A549 (cell line): ENCODE measurements at regions not wholly inside any gene's neighbourhood (a gene's known extent, or its start where the extent isn't known, plus 50 kb on each side); places are given as distances from the start of the nearest gene placed in this dataset.

Experiments used
- ATAC-seq, 2 experiments: fragments of 200-7000 bp in 1 of 2; fragments of >200 bp in 1 of 2; cut with Nextera tagmentation in 1 of 2; cut with Tn5 transposase in 1 of 2; 3 replicates each; pipeline versions ENCODE4 v1.8.0 to v1.9.1; 2018 to 2020; ENCODE audit warnings: mild to moderate bottlenecking in 1 of 2, moderate library complexity in 1 of 2
- CTCF ChIA-PET: fragments of 300-600 bp; sonication (Branson Sonifier 250); formaldehyde crosslinking; extraction: SDS; loops from one replicate; lab custom pipeline; 2021; ENCODE audit warnings: antibody characterized with exemption, inconsistent platforms; lab: Yijun Ruan, JAX
- POLR2A ChIA-PET: fragments of 350-600 bp; formaldehyde crosslinking; extraction: SDS; loops from one replicate; lab custom pipeline; 2021; ENCODE audit warnings: antibody characterized with exemption, inconsistent platforms; lab: Yijun Ruan, JAX
- DNase-seq, 2 experiments: peaks; one replicate each; pipeline versions ENCODE4 v3.0.0 to v3.0.0-alpha.2; 2011 to 2016; ENCODE audit warnings: low read depth in 1 of 2, low spot score in 1 of 2
- FAIRE-seq: peaks from 2 replicates; lab custom pipeline; 2011; peaks lifted over from hg19 to GRCh38; lab: Jason Lieb, UNC
- H3K27ac ChIP-seq, 2 experiments: fragments of >200 bp; sonication (Bioruptor Twin); formaldehyde crosslinking; 3 replicates each; pipeline ENCODE4 v1.5.1; 2016 to 2017
- H3K4me1 ChIP-seq: fragments of >200 bp; sonication (Bioruptor Twin); formaldehyde crosslinking; 3 replicates; pipeline ENCODE4 v1.6.1; 2016
- H3K4me2 ChIP-seq: fragments of >200 bp; sonication (Bioruptor Twin); formaldehyde crosslinking; 3 replicates; pipeline ENCODE4 v1.6.1; 2016
- H3K4me3 ChIP-seq: fragments of >200 bp; sonication (Bioruptor Twin); formaldehyde crosslinking; 3 replicates; pipeline ENCODE4 v1.5.1; 2016
- H3K9me3 ChIP-seq: fragments of >200 bp; sonication (Bioruptor Twin); formaldehyde crosslinking; 3 replicates; pipeline ENCODE4 v1.6.1; 2016
- ATOH8 ChIP-seq: fragments of 250-450 bp; sonication (Bioruptor Pico); IDR thresholded peaks from 2 replicates; pipeline ENCODE4 v1.5.0; 2020; ENCODE audit warnings: low read depth, mild to moderate bottlenecking, moderate library complexity
- CBX2 ChIP-seq: fragments of 200-600 bp; sonication (generic); IDR thresholded peaks from 2 replicates; pipeline ENCODE4 v1.6.1; 2016; ENCODE audit warnings: low read depth, mild to moderate bottlenecking, borderline replicate concordance
- CBX8 ChIP-seq: fragments of 200-600 bp; sonication (generic); IDR thresholded peaks from 2 replicates; pipeline ENCODE4 v1.6.1; 2016
- CHD2 ChIP-seq: fragments of 150-350 bp; IDR thresholded peaks from 2 replicates; pipeline ENCODE4 v1.6.1; 2014; ENCODE audit warnings: low read length; ENCODE audit not compliant: partially characterized antibody
- CHD4 ChIP-seq: fragments of 200-600 bp; sonication (generic); IDR thresholded peaks from 2 replicates; pipeline ENCODE4 v1.6.1; 2016; ENCODE audit warnings: antibody characterized with exemption, mild to moderate bottlenecking, borderline replicate concordance
- CTCF ChIP-seq: fragments of >200 bp; sonication (Bioruptor Twin); formaldehyde crosslinking; IDR thresholded peaks from 3 replicates; pipeline ENCODE4 v1.5.1; 2016
- E2F6 ChIP-seq: IDR thresholded peaks from 2 replicates; pipeline ENCODE4 v1.6.1; 2012; ENCODE audit warnings: low read depth, borderline replicate concordance
- ELK1 ChIP-seq: fragments of 150-350 bp; IDR thresholded peaks from 2 replicates; pipeline ENCODE4 v1.6.1; 2014; ENCODE audit warnings: low read depth, mild to moderate bottlenecking, low read length
- FOXS1 ChIP-seq: fragments of 250-450 bp; sonication (Bioruptor Pico); IDR thresholded peaks from 2 replicates; pipeline ENCODE4 v1.5.0; 2020; ENCODE audit warnings: mild to moderate bottlenecking, moderate library complexity
- HDAC2 ChIP-seq: fragments of 200-600 bp; sonication (generic); IDR thresholded peaks from 2 replicates; pipeline ENCODE4 v1.6.1; 2016
- HOXA7 ChIP-seq: fragments of 250-450 bp; sonication (Bioruptor Pico); IDR thresholded peaks from 2 replicates; pipeline ENCODE4 v1.5.0; 2020; ENCODE audit warnings: mild to moderate bottlenecking, moderate library complexity
- HOXB5 ChIP-seq: fragments of 250-450 bp; sonication (Bioruptor Pico); IDR thresholded peaks from 2 replicates; pipeline ENCODE4 v1.5.0; 2020; ENCODE audit warnings: mild to moderate bottlenecking, moderate library complexity
- JUNB ChIP-seq: fragments of >200 bp; sonication (Bioruptor Twin); formaldehyde crosslinking; IDR thresholded peaks from 2 replicates; pipeline ENCODE4 v1.6.1; 2016
- KDM1A ChIP-seq: fragments of 200-600 bp; sonication (generic); IDR thresholded peaks from 2 replicates; pipeline ENCODE4 v1.6.1; 2016; ENCODE audit warnings: low read depth, mild to moderate bottlenecking
- MAX ChIP-seq: IDR thresholded peaks from 2 replicates; pipeline ENCODE4 v1.6.1; 2012
- RAD21 ChIP-seq, 2 experiments: fragments of >200 bp in 1 of 2; sonication (Bioruptor Twin) in 1 of 2; formaldehyde crosslinking in 1 of 2; IDR thresholded peaks in 1 of 2; conservative IDR thresholded peaks in 1 of 2; 2 replicates in 1 of 2; 3 replicates in 1 of 2; pipeline ENCODE4 v1.6.1; 2012 to 2018; ENCODE audit warnings: inconsistent platforms in 1 of 2
- REST ChIP-seq: fragments of 200-600 bp; sonication (generic); IDR thresholded peaks from 2 replicates; pipeline ENCODE4 v1.6.1; 2016; ENCODE audit warnings: antibody characterized with exemption, mild to moderate bottlenecking, moderate library complexity
- TFCP2L1 ChIP-seq: fragments of 250-450 bp; sonication (Bioruptor Pico); IDR thresholded peaks from 2 replicates; pipeline ENCODE4 v1.5.0; 2021; ENCODE audit warnings: mild to moderate bottlenecking
- WGBS: methylation state at CpG from one replicate; pipeline ENCODE4 v1.1.6; 2017; ENCODE audit errors: missing lambda C conversion rate; 5-methylcytosine and 5-hydroxymethylcytosine counted together

GRCh38 chr11:23732026-23732425 is 764.8 kb upstream of the LUZP2 start (continued):
- TF ChIP-seq REST, result no peak

- TF ChIP-seq CTCF (no peak), CBX2 (no peak), CHD2 (no peak), FOXS1 (CRISPR knock-in tag) (no peak), CBX8 (no peak), HOXA7 (CRISPR knock-in tag) (no peak), E2F6 (no peak), ATOH8 (CRISPR knock-in tag) (no peak), ELK1 (no peak), KDM1A (no peak)
- no peak overlapping the region for H3K4me2 ChIP-seq
- WGBS, result 29% methylated on average over 1 of the region's 1 CpG
- ChIA-PET POLR2A (no interaction called here), CTCF (no interaction called here)
- ATAC-seq, result no peak
- H3K27ac ChIP-seq, result no peak overlapping the region
- no peak for DNase-seq
- FAIRE-seq, result no peak
- no peak overlapping the region for H3K4me3 ChIP-seq
- H3K9me3 ChIP-seq, result no peaks in the 10 kb centered on the region
- no peaks in the 10 kb centered on the region for H3K4me1 ChIP-seq
These were observed 750.0 kb upstream of the LUZP2 start for GRCh38 chr11:23746896-23747295.

GRCh38 chr11:23749762-23750430 is 747.0 kb upstream of the LUZP2 start:
- POLR2A ChIA-PET, result no interaction called here
- 28% methylated on average over 2 of the region's 2 CpGs for WGBS
- H3K4me3 ChIP-seq, result no peak overlapping the region
- H3K4me1 ChIP-seq, result no peaks in the 10 kb centered on the region
- H3K4me2 ChIP-seq, result no peak overlapping the region
- FAIRE-seq, result no peak
- DNase-seq, result no peak
- no peak overlapping the region for H3K27ac ChIP-seq
- CTCF ChIA-PET, result interaction anchor here (1.5 kb wide), 1 partner anchor 32 kb away, joined by 5 read pairs; no protein-coding TSS in a partner anchor
- no peak for ATAC-seq
- no peaks in the 10 kb centered on the region for H3K9me3 ChIP-seq
- TF ChIP-seq CTCF (no peak), MAX (no peak), HDAC2 (no peak), JUNB (no peak), RAD21 (conservative IDR thresholded peaks at IDR 0.05 in 1 of 2, IDR thresholded peaks at IDR 0.05 in 1 of 2) (no peak), REST (no peak), HOXB5 (no peak), CHD2 (no peak), TFCP2L1 (CRISPR knock-in tag) (no peak), CHD4 (no peak)
